IMR-90 (cell line): ENCODE measurements at regions not wholly inside any gene's neighbourhood (a gene's known extent, or its start where the extent isn't known, plus 50 kb on each side); places are given as distances from the start of the nearest gene placed in this dataset.

ENCODE experiments used
- ATAC-seq: fragments of 200-7000 bp; cut with Tn5 transposase; 2 replicates; pipeline ENCODE4 v1.9.1; 2020; ENCODE audit warnings: low read depth, mild to moderate bottlenecking, moderate library complexity
- BruUV-seq: library from RNA; stranded (reverse); fragments of 400-500 nt; replicated peaks from 2 replicates; lab custom pipeline; 2021; lab: Mats Ljungman, UMichigan
- CTCF ChIA-PET: fragments of 300-600 bp; formaldehyde crosslinking; extraction: SDS; loops from one replicate; lab custom pipeline; 2021; ENCODE audit warnings: antibody characterized with exemption; lab: Yijun Ruan, JAX
- POLR2A ChIA-PET: fragments of 300-600 bp; sonication (Branson Sonifier 250); formaldehyde crosslinking; loops from one replicate; lab custom pipeline; 2022; ENCODE audit warnings: antibody characterized with exemption; ENCODE audit not compliant: unreplicated experiment; lab: Charles Lee
- DNase-seq: peaks from one replicate; pipeline ENCODE4 v3.0.0; 2013
- H2AFZ ChIP-seq: replicated peaks from 2 replicates; pipeline ENCODE3; 2013; ENCODE audit warnings: low read length, mild to moderate bottlenecking; ENCODE audit not compliant: poor library complexity
- H2AK5ac ChIP-seq: 2 replicates; pipeline ENCODE4 v1.6.1; 2013; ENCODE audit warnings: low read depth, low read length, inconsistent platforms
- H2AK9ac ChIP-seq: replicated peaks from 2 replicates; pipeline ENCODE3; 2013; ENCODE audit warnings: mild to moderate bottlenecking, low read depth, low read length, moderate library complexity; ENCODE audit not compliant: poor library complexity
- H2BK120ac ChIP-seq: 2 replicates; pipeline ENCODE4 v1.6.1; 2013; ENCODE audit warnings: low read depth, low read length, inconsistent platforms
- H2BK15ac ChIP-seq: 3 replicates; pipeline ENCODE4 v1.6.1; 2013; ENCODE audit warnings: low read depth, low read length, inconsistent platforms
- H2BK20ac ChIP-seq: 2 replicates; pipeline ENCODE4 v1.6.1; 2013; ENCODE audit warnings: low read depth, mild to moderate bottlenecking, inconsistent platforms, low read length, moderate library complexity
- H2BK5ac ChIP-seq: 2 replicates; pipeline ENCODE4 v1.6.1; 2013; ENCODE audit warnings: mild to moderate bottlenecking, low read depth, low read length, inconsistent platforms; ENCODE audit not compliant: poor library complexity, severe bottlenecking
- H3K14ac ChIP-seq: replicated peaks from 2 replicates; pipeline ENCODE4 v1.6.1; 2013; ENCODE audit warnings: low read depth, low read length, inconsistent platforms
- H3K18ac ChIP-seq: 2 replicates; pipeline ENCODE4 v1.6.1; 2013; ENCODE audit warnings: low read depth, low read length, control low read depth
- H3K23ac ChIP-seq: 2 replicates; pipeline ENCODE4 v1.6.1; 2013; ENCODE audit warnings: low read depth, low read length, inconsistent platforms
- H3K27ac ChIP-seq: 2 replicates; pipeline ENCODE4 v1.5.1; 2013; ENCODE audit warnings: mild to moderate bottlenecking, control low read depth, low read length; ENCODE audit not compliant: insufficient read depth
- H3K27me3 ChIP-seq: 2 replicates; pipeline ENCODE4 v1.6.1; 2013; ENCODE audit warnings: low read length; ENCODE audit not compliant: control insufficient read depth, insufficient read depth
- H3K36me3 ChIP-seq: 2 replicates; pipeline ENCODE4 v1.6.1; 2013; ENCODE audit warnings: low read length, mixed read lengths; ENCODE audit not compliant: control insufficient read depth, insufficient read depth
- H3K4ac ChIP-seq: 2 replicates; pipeline ENCODE4 v1.6.1; 2013; ENCODE audit warnings: low read depth, low read length, inconsistent platforms
- H3K4me1 ChIP-seq: 2 replicates; pipeline ENCODE4 v1.6.1; 2013; ENCODE audit warnings: low read length, mixed read lengths; ENCODE audit not compliant: control insufficient read depth, insufficient read depth
- H3K4me2 ChIP-seq: 2 replicates; pipeline ENCODE4 v1.6.1; 2013; ENCODE audit warnings: low read depth, mild to moderate bottlenecking, control low read depth, low read length, moderate library complexity
- H3K4me3 ChIP-seq: 2 replicates; pipeline ENCODE4 v1.5.1; 2013; ENCODE audit warnings: low read depth, mild to moderate bottlenecking, control low read depth, low read length, moderate library complexity; ENCODE audit not compliant: insufficient read depth
- H3K56ac ChIP-seq: 2 replicates; pipeline ENCODE4 v1.6.1; 2013; ENCODE audit warnings: low read length, inconsistent platforms; ENCODE audit not compliant: insufficient read depth; ENCODE audit errors: extremely low read depth
- H3K79me1 ChIP-seq, 2 experiments: 2 replicates each; pipeline ENCODE4 v1.6.1; 2013; ENCODE audit warnings: low read length in 2 of 2, inconsistent platforms in 1 of 2, low read depth in 1 of 2
- H3K9ac ChIP-seq: 2 replicates; pipeline ENCODE4 v1.6.1; 2013; ENCODE audit warnings: low read depth, low read length, control low read depth
- H3K9me1 ChIP-seq: 2 replicates; pipeline ENCODE4 v1.6.1; 2013; ENCODE audit warnings: low read length, inconsistent platforms; ENCODE audit not compliant: insufficient read depth
- H3K9me3 ChIP-seq: 2 replicates; pipeline ENCODE4 v1.6.1; 2013; ENCODE audit warnings: low read length; ENCODE audit not compliant: control insufficient read depth, insufficient read depth
- H4K20me1 ChIP-seq: 2 replicates; pipeline ENCODE4 v1.6.1; 2013; ENCODE audit warnings: low read length, inconsistent platforms; ENCODE audit not compliant: insufficient read depth
- H4K5ac ChIP-seq: 2 replicates; pipeline ENCODE4 v1.6.1; 2013; ENCODE audit warnings: mild to moderate bottlenecking, low read depth, low read length, control low read depth
- H4K8ac ChIP-seq, 2 experiments: 2 replicates each; pipeline ENCODE4 v1.6.1; 2013; ENCODE audit warnings: low read depth in 2 of 2, low read length in 2 of 2, control low read depth in 1 of 2, inconsistent platforms in 1 of 2
- H4K91ac ChIP-seq: 2 replicates; pipeline ENCODE4 v1.6.1; 2013; ENCODE audit warnings: low read depth, low read length, inconsistent platforms; ENCODE audit not compliant: insufficient read depth
- BHLHE40 ChIP-seq: fragments of 150-350 bp; IDR thresholded peaks from 2 replicates; pipeline ENCODE4 v1.6.1; 2016; ENCODE audit warnings: mild to moderate bottlenecking, low read depth, low read length
- CEBPB ChIP-seq: IDR thresholded peaks from 2 replicates; pipeline ENCODE4 v1.6.1; 2012; ENCODE audit warnings: low read depth, low read length, improper control_type of control experiment
- CHD1 ChIP-seq: IDR thresholded peaks from 2 replicates; pipeline ENCODE4 v1.6.1; 2012; ENCODE audit warnings: low read depth, low read length, improper control_type of control experiment
- FOS ChIP-seq: fragments of 150-350 bp; IDR thresholded peaks from 2 replicates; pipeline ENCODE4 v1.6.1; 2016; ENCODE audit warnings: low read depth, low read length
- MAFK ChIP-seq: IDR thresholded peaks from 2 replicates; pipeline ENCODE4 v1.6.1; 2012; ENCODE audit warnings: low read depth, low read length, improper control_type of control experiment
- MAZ ChIP-seq: IDR thresholded peaks from 2 replicates; pipeline ENCODE4 v1.6.1; 2012; ENCODE audit warnings: low read depth, mild to moderate bottlenecking, low read length, improper control_type of control experiment, moderate library complexity, borderline replicate concordance
- MXI1 ChIP-seq: IDR thresholded peaks from 2 replicates; pipeline ENCODE4 v1.6.1; 2012; ENCODE audit warnings: low read depth, mild to moderate bottlenecking, low read length, moderate library complexity, borderline replicate concordance
- NFE2L2 ChIP-seq: fragments of 150-350 bp; IDR thresholded peaks from 2 replicates; pipeline ENCODE4 v1.6.1; 2016; ENCODE audit warnings: low read depth, mild to moderate bottlenecking, low read length
- POLR2A ChIP-seq: IDR thresholded peaks from 2 replicates; pipeline ENCODE4 v1.6.1; 2012; ENCODE audit warnings: mild to moderate bottlenecking, low read depth, low read length
- RAD21 ChIP-seq: IDR thresholded peaks from 2 replicates; pipeline ENCODE4 v1.6.1; 2012; ENCODE audit warnings: low read length, improper control_type of control experiment
- RCOR1 ChIP-seq: IDR thresholded peaks from 2 replicates; pipeline ENCODE4 v1.6.1; 2012; ENCODE audit warnings: mild to moderate bottlenecking, low read length, improper control_type of control experiment; ENCODE audit not compliant: insufficient replicate concordance
- RFX5 ChIP-seq: IDR thresholded peaks from 2 replicates; pipeline ENCODE4 v1.8.0; 2012; ENCODE audit warnings: low read depth, mild to moderate bottlenecking, low read length, moderate library complexity
- SMC3 ChIP-seq: fragments of 150-350 bp; IDR thresholded peaks from 2 replicates; pipeline ENCODE4 v1.6.1; 2016; ENCODE audit warnings: low read depth, mild to moderate bottlenecking, antibody characterized with exemption, low read length, moderate library complexity
- WGBS, 2 experiments: methylation state at CpG; one replicate each; pipeline versions ENCODE4 v1.1.5 to v1.1.7; 2013; ENCODE audit warnings: missing lambda C conversion rate in 2 of 2; ENCODE audit not compliant: insufficient read length in 1 of 2; ENCODE audit errors: extremely low coverage in 2 of 2; 5-methylcytosine and 5-hydroxymethylcytosine counted together
- dilution Hi-C: fragments of 300-500 bp; cut with HindIII; formaldehyde crosslinking; loops from one replicate; pipeline ENCODE4 v1.14.3; 2018; ENCODE audit warnings: low sequenced_read_pairs; ENCODE audit not compliant: unreplicated experiment
- in situ Hi-C: fragments of 300-500 bp; cut with MboI; formaldehyde crosslinking; loops from 3 replicates; pipeline ENCODE4 v1.14.3; 2019; ENCODE audit warnings: low sequenced_read_pairs, inconsistent platforms, mixed read lengths
- intact Hi-C: fragments of 100-400 bp; cut with micrococcal nuclease; formaldehyde crosslinking; loops from 2 replicates; pipeline ENCODE4 v1.10.0; 2022
- TF ChIP-seq, protein P1 (sequence below): fragments of 150-350 bp; IDR thresholded peaks from 2 replicates; pipeline ENCODE4 v1.6.1; 2017; ENCODE audit warnings: mild to moderate bottlenecking, antibody characterized with exemption, low read length, low read depth
- TF ChIP-seq, protein P2 (sequence below): fragments of 150-350 bp; IDR thresholded peaks from 2 replicates; pipeline ENCODE4 v1.6.1; 2016; ENCODE audit warnings: low read depth, mild to moderate bottlenecking, low read length, moderate library complexity, borderline replicate concordance
- TF ChIP-seq, protein P3 (sequence below): conservative IDR thresholded peaks from 2 replicates; pipeline ENCODE4 v1.5.1; 2012; ENCODE audit warnings: mild to moderate bottlenecking, low read depth, low read length, improper control_type of control experiment

DNA sequence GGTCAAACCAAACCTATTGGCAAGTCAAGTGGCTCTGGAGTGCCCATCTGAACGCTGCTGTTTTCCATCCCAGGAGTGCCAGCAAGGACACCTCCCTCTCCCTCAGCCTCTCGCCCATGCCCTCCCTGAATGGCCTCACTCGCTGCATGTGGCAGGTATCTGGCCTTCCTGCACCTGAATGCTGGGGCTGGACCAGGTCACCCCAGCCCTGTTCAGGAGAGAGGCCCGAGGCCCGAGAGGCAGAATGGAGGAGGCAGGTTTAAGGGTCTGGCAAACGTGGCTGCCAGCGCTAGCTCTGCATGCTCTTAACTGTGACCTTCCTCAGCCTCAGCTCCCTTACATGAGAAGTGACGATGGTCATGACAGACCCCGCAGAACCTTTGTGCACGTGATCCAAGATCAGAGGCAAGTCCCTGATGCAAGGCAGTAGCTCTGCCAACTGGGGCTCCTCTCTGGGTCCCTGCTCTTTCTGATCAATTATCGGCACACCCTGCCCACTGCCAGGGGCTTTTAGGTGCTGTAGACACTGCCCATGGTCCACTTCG, 295.7 kb upstream of the ZMIZ1 start:
- H3K27ac ChIP-seq: no peak overlapping the region
- H2BK120ac ChIP-seq: no peak overlapping the region
- ATAC-seq: no peak
- H3K18ac ChIP-seq: no peak overlapping the region
- TF ChIP-seq POLR2A (no peak), CHD1 (no peak), SMC3 (no peak), FOS (no peak), NFE2L2 (no peak), MAFK (no peak), CEBPB (no peak), RFX5 (no peak), MAZ (no peak), RCOR1 (no peak), MXI1 (no peak), RAD21 (no peak), BHLHE40 (no peak)
- TF ChIP-seq, protein P1, sequence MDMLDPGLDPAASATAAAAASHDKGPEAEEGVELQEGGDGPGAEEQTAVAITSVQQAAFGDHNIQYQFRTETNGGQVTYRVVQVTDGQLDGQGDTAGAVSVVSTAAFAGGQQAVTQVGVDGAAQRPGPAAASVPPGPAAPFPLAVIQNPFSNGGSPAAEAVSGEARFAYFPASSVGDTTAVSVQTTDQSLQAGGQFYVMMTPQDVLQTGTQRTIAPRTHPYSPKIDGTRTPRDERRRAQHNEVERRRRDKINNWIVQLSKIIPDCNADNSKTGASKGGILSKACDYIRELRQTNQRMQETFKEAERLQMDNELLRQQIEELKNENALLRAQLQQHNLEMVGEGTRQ: no peak
- TF ChIP-seq, protein P2, sequence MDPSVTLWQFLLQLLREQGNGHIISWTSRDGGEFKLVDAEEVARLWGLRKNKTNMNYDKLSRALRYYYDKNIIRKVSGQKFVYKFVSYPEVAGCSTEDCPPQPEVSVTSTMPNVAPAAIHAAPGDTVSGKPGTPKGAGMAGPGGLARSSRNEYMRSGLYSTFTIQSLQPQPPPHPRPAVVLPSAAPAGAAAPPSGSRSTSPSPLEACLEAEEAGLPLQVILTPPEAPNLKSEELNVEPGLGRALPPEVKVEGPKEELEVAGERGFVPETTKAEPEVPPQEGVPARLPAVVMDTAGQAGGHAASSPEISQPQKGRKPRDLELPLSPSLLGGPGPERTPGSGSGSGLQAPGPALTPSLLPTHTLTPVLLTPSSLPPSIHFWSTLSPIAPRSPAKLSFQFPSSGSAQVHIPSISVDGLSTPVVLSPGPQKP: no peak
- TF ChIP-seq, protein P3, sequence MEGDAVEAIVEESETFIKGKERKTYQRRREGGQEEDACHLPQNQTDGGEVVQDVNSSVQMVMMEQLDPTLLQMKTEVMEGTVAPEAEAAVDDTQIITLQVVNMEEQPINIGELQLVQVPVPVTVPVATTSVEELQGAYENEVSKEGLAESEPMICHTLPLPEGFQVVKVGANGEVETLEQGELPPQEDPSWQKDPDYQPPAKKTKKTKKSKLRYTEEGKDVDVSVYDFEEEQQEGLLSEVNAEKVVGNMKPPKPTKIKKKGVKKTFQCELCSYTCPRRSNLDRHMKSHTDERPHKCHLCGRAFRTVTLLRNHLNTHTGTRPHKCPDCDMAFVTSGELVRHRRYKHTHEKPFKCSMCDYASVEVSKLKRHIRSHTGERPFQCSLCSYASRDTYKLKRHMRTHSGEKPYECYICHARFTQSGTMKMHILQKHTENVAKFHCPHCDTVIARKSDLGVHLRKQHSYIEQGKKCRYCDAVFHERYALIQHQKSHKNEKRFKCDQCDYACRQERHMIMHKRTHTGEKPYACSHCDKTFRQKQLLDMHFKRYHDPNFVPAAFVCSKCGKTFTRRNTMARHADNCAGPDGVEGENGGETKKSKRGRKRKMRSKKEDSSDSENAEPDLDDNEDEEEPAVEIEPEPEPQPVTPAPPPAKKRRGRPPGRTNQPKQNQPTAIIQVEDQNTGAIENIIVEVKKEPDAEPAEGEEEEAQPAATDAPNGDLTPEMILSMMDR: no peak
- H3K36me3 ChIP-seq: no peaks in the 10 kb centered on the region
- no peak overlapping the region for H3K4me3 ChIP-seq
- peaks cover 16% of the 10 kb centered on the region for H3K4me1 ChIP-seq
- no peak overlapping the region for H4K8ac ChIP-seq
- no peak for DNase-seq
- H2AK5ac ChIP-seq: no peak overlapping the region
- peaks cover 6% of the 10 kb centered on the region; the same call in 1 of the 2 replicates for H3K9me1 ChIP-seq
- H2BK20ac ChIP-seq: no peak overlapping the region
- H3K14ac ChIP-seq: no peak overlapping the region
- H3K9me3 ChIP-seq: no peaks in the 10 kb centered on the region
- no peak overlapping the region for H3K56ac ChIP-seq
- no peak overlapping the region for H3K4me2 ChIP-seq
- no peaks in the 10 kb centered on the region for H3K79me1 ChIP-seq
- peak overlapping the region; percentile 17 for H2AFZ ChIP-seq
- dilution Hi-C loops: no loop called here
- ChIA-PET CTCF (no interaction called here), POLR2A (no interaction called here)
- in situ Hi-C loops: no loop called here
- H4K91ac ChIP-seq: no peak overlapping the region
- no TSS peak for BruUV-seq
- H3K27me3 ChIP-seq: no peaks in the 10 kb centered on the region; the same call in 1 of the 2 replicates
- no peak overlapping the region for H2AK9ac ChIP-seq
- no peak overlapping the region for H2BK15ac ChIP-seq
- no peak overlapping the region for H3K4ac ChIP-seq
- no peak overlapping the region for H3K23ac ChIP-seq
- intact Hi-C loops: no loop called here
- no peak overlapping the region for H2BK5ac ChIP-seq
- H4K5ac ChIP-seq: no peak overlapping the region
- WGBS, 2 experiments: 87% methylated on average over 3 of the region's 12 CpGs; no CpG with 5 or more reads in 1 of the 2 experiments
- no peak overlapping the region for H3K9ac ChIP-seq
- no peaks in the 10 kb centered on the region for H4K20me1 ChIP-seq
